A172 (cell line): ENCODE measurements at regions not wholly inside any gene's neighbourhood (a gene's known extent, or its start where the extent isn't known, plus 50 kb on each side); places are given as distances from the start of the nearest gene placed in this dataset.
A peak's percentile ranks its signal among the peaks of the same experiment; 100 is the strongest.
"Not testable (repeated sequence)": the region's sequence is repeated elsewhere in the genome, so short reads cannot be mapped to it uniquely, and the experiment has no call there.

Source experiments
- DNase-seq: peaks from one replicate; pipeline ENCODE4 v3.0.0-alpha.2; 2015; ENCODE audit warnings: low spot score

DNA sequence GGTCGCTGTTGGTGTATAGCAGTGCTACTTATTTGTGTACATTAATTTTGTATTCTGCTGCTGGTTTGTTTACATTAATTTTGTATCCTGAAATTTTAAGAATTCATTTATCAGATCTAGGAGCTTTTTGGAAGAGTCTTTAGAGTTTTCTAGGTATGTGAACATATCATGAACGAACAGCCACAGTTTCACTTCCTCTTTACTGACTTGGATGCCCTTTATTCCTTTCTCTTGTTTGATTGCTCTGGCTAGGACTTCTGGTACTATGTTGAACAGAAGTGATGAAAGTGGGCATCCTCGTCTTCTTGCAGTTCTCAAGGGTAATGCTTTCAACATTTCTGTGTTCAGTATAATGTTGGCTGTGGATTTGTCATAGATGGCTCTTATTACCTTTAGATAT is 1757.9 kb downstream of the BRINP3 start:
- DNase-seq: peak; percentile 11

GRCh38 chr1:188723332-188724020 is 1754.2 kb downstream of the BRINP3 start:
- no peak for DNase-seq

- no peak for DNase-seq
Observed at GRCh38 chr1:188729039-188729438, 1748.6 kb downstream of the BRINP3 start.

- no peak for DNase-seq
Observed at GRCh38 chr1:188735567-188735966, 1742.1 kb downstream of the BRINP3 start.

GRCh38 chr1:188749275-188749674 is 1728.4 kb downstream of the BRINP3 start:
- not testable (repeated sequence) for DNase-seq

GRCh38 chr1:188752027-188752426 is 1725.6 kb downstream of the BRINP3 start:
- not testable (repeated sequence) for DNase-seq

DNA sequence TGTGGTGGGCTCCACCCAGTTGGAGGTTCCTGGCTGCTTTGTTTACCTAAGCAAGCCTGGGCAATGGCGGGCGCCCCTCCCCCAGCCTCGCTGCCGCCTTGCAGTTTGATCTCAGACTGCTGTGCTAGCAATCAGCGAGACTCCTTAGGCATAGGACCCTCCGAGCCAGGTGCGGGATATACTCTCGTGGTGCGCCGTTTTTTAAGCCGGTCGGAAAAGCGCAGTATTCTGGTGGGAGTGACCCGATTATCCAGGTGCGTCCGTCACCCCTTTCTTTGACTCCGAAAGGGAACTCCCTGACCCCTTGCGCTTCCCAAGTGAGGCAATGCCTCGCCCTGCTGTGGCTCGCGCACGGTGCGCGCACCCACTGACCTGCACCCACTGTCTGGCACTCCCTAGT is 1719.9 kb downstream of the BRINP3 start:
- not testable (repeated sequence) for DNase-seq

GRCh38 chr1:188761226-188761625 is 1716.4 kb downstream of the BRINP3 start:
- no peak for DNase-seq

- no peak for DNase-seq
Observed at GRCh38 chr1:188762166-188762743, 1715.4 kb downstream of the BRINP3 start.

- DNase-seq: no peak
Observed at GRCh38 chr1:188763541-188763940, 1714.1 kb downstream of the BRINP3 start.

DNA sequence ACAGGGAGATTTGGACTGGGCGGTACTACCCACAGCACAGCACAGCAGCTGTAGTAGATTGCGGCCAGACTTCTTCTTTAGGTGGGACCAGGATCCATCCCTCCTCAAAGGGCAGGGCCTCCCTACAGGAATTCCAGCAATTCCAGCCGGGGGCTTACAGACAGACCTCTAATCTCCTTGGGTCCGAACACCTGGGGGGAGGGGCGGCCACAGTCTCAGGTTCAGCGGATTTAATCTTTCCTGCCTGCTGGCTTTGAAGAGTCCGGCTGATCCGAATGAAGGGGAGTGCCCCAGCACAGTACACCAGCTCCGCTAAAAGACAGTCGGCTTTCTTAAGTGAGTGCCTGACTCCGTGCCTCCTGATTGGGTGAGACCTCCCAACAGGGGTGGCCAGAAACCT is 1708.5 kb downstream of the BRINP3 start:
- DNase-seq: no peak

- no peak for DNase-seq
Observed at GRCh38 chr1:188769936-188770335, 1707.7 kb downstream of the BRINP3 start.

GRCh38 chr1:188778578-188778977 is 1699.1 kb downstream of the BRINP3 start:
- DNase-seq: peak; percentile 11

GRCh38 chr1:188782220-188782841 is 1695.3 kb downstream of the BRINP3 start:
- peak; percentile 60 for DNase-seq

- DNase-seq: no peak
Observed at GRCh38 chr1:188794969-188795368, 1682.7 kb downstream of the BRINP3 start.

GRCh38 chr1:188812153-188812552 is 1665.5 kb downstream of the BRINP3 start:
- not testable (repeated sequence) for DNase-seq

DNA sequence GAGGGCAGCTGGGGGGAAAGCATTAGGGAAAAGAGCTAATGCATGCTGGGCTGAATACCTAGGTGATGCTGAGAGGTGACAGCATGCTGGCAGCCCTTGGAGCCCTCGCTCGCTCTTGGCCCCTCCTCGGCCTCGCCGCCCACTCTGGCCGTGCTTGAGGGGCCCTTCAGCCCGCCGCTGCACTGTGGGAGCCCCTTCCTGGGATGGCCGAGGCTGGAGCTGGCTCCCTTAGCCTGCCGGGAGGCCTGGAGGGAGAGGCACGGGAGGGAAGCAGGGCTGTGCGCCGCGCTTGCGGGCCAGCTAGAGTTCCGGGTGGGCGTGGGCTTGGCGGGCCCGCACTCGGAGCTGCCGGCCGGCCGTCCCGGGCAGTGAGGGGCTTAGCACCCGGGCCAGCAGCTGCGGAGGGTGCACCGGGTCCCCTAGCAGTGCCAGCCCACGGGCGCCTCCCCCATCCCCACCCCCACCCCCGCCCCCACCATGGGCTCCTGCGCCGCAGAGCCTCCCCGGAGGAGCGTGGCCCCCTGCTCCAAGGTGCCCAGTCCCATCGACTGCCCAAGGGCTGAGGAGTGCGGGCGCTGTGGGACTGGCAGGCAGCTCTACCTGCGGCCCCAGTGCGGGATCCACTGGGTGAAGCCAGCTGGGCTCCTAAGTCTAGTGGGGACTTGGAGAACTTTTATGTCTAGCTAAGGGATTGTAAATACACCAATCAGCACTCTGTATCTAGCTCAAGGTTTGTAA is 1664.7 kb downstream of the BRINP3 start:
- DNase-seq: not testable (repeated sequence)

DNA sequence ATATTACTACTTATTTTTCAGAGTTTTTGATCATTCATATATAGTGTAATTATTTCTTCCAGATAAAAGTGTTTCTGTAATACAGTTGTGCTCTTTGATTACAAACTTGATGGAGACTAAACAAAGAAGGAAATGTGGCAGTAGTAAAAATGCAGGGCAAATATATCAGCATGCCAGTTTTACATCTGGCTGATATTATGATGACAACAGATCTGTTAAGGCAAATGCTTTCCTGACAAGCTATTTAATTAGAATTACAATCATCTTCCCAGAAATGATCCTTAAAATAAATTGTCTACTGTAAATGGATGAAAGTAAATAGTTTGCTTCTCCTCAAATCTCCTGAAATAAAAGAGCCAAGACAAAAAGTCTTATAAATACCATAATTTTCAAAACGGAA is 1659.8 kb downstream of the BRINP3 start:
- DNase-seq: no peak

DNA sequence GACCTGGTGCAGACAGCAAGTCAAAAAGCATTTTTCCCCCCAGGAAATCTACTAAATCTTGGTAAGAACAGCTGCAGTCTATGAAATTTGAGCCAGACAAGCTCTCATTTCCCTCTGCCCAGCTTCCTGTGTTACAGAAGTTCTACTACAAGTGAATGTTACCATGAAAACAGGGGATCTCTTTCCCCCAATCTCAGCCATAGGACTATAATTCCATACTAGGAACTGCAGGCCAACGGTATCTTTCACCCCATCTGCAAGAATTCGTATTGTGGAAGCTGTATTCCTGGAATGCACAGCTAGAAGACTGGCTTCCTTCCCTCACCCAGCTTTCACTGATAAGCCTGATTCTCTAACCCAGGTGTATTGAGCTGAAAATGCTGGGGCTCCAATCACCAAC is 1655.4 kb downstream of the BRINP3 start:
- no peak for DNase-seq

DNA sequence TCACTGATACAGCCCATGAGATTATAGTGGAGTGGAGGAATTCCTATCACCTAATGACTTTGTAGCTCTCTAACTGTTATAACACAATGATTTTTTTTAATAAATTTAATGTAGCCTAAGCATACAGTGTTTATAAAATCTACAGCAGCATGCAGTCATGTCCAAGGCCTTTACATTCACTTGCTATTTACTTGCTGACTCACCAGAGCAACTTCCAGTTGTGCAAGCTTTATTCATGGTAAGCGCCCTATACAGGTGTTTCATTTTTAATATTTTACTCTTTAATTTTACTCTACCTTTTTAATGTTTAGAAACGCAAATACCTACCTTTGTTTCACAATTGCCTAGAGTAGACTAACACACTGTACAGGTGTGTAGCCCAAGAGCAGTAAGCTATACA is 1652.2 kb downstream of the BRINP3 start:
- no peak for DNase-seq

- DNase-seq: no peak
Observed at GRCh38 chr1:188826800-188827199, 1650.9 kb downstream of the BRINP3 start.

GRCh38 chr1:188827400-188827799 is 1650.3 kb downstream of the BRINP3 start:
- no peak for DNase-seq
